Pulmonary artery endothelial cell (primary cell): ENCODE measurements at regions not wholly inside any gene's neighbourhood (a gene's known extent, or its start where the extent isn't known, plus 50 kb on each side); places are given as distances from the start of the nearest gene placed in this dataset.
A peak's percentile ranks its signal among the peaks of the same experiment; 100 is the strongest.
"Not testable (repeated sequence)": the region's sequence is repeated elsewhere in the genome, so short reads cannot be mapped to it uniquely, and the experiment has no call there.

Experiments used
- DNase-seq: peaks from one replicate; pipeline ENCODE4 v3.0.0-alpha.2; 2011; ENCODE audit warnings: low read depth, low spot score

DNA sequence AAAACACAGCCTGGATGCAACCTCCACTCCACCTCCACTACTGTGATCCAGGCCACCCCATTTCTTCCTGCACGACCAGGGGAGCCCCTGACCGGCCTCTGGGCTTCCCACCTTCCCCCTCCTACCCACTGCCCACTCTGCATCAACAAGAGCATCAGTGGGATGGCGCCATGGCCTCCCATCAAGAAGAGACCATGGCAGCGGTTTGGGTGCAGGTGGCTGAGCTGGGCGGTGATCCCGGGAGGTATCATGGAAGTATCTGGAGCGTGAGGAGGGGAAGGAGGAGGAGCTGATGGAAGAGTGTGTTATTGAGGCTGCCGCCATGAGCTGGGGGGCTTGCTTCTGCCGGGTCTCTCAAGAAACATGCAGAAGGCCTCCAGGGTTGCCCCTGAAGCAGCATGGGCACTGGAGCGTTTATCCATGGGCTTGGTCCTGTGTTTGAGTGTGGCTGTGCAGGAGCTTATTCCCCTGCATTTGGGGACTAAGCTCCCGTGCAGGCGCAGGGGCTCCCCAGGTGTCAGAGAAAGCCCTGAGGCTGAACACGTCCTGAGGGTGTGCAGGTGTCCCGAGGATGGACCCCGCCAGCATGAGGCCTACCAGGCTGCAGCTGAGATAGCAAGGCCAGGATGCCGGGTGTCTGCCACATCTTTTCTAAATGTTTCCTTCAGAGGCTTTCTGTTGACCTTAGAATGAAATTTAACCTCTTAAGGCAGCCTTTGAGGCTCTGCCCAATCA, 99.2 kb upstream of the PCBD1 start:
- no peak for DNase-seq

- not testable (repeated sequence) for DNase-seq
Observed at GRCh38 chr10:70990156-70990555, 101.8 kb upstream of the PCBD1 start.

GRCh38 chr10:70990681-70991080, 102.3 kb upstream of the PCBD1 start:
- no peak for DNase-seq

GRCh38 chr10:70991140-70992124, 103.1 kb upstream of the PCBD1 start:
- no peak for DNase-seq

GRCh38 chr10:70992436-70992835, 104.1 kb upstream of the PCBD1 start:
- DNase-seq: no peak

DNA sequence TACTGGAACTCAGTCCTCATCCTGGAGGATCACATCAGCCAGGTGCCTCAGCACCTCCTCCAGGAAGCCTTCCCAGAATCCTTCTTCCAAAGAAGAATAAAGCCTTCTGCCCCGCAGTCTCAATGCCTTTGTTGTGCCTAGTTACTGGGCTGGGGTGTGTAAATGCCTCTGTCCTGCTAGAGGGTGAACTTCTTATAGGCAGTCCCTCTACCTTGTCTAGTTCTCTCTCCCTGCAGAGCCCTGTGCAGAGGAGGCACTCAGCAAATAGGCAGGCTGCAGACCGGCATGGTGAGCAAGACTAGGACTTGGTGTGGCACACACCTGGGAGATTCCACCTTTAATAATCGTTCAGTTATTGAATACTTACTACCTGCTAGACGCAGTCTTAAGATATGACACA, 104.7 kb upstream of the PCBD1 start:
- DNase-seq: no peak

DNA sequence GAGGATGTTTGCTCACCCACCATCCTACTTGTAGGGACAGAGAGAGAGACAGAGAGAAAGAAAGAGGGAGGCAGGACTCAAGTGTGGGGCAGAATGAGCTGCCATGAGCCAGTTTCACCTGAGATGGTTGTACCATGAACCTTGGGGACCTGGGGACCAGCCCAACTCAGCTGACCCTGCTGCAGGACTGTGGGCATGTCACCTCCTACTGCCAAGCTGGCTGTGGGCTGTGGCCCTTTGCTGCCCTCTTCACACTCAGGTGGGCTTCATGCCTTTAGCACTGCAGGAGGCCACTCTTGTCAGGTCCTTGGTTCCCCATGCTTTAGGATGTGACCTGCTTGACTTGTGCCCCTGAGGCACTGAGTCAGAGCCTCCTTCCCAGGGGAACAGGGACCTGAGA, 108.2 kb upstream of the PCBD1 start:
- no peak for DNase-seq

GRCh38 chr10:70997236-70997635, 108.9 kb upstream of the PCBD1 start:
- DNase-seq: no peak

DNA sequence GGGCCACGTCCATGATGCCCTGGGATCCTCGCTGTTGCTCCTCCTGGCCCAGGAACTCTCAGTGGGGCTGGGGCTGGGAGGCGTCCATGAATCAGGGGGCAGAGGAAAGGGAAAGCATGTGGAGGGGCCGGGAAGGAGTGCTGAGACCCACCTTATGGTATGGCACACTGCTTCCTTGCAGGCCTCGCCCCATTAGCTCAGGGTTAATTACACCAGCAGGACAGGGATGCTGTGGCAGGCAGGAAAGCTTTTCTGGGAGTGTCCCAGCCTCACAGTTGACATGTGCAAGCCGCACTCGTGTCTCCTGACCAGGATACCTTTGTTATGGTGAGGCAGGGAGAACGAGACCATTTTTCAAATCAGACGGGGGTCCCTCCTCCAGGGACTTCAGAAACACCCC, 109.7 kb upstream of the PCBD1 start:
- no peak for DNase-seq

- DNase-seq: no peak
Observed at GRCh38 chr10:71001470-71001869, 113.1 kb upstream of the PCBD1 start.

- DNase-seq: no peak
Observed at GRCh38 chr10:71004176-71005075, 116.1 kb upstream of the PCBD1 start.

DNA sequence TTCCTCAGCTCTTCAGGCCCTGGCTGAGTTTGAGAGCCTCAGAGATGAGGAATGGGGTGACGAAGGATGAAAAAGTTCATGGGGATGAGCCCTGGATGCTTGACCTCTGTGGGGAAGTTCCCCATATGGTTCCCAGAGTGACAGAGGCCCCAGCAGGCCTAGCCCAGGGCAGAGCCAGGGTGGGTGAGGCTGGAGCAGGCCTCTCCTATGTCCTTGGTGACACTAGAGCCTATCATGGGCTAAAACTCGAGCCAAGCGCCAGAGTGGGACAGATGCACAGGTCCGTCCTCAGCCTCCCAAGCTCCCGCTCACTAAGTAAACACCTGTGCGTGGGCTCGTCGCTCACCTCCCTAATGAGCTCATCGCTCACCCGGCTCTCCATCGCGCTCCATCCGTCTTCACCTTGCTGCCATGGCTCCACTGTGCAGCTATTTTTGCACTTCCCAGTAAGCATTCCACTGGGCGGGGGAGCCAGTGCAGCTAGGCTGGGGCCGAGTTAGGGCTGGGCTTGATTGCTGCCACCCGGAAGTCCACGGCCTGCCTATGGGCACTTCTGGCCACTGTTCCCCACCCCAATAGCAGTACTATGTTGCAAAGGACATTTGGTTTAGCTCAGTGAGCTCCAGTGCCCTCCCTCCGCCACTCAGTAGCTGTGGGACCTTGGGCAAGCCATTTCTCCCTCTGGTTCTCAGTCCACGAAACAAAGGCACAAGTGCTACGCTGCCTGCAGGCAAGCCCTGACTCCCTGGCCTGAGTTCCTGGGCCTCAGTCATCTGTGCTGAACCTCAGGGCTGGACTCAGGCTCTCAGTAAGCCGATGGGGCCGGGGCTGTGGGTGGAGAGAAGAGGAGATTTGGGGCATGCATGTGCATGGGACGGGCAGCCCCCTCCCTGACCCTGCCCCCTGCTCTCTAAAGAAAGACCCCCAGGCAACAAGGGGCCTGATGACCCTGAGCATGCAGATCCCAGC, 117.3 kb upstream of the PCBD1 start:
- DNase-seq: no peak

GRCh38 chr10:71006506-71006905, 118.1 kb upstream of the PCBD1 start:
- DNase-seq: no peak

DNA sequence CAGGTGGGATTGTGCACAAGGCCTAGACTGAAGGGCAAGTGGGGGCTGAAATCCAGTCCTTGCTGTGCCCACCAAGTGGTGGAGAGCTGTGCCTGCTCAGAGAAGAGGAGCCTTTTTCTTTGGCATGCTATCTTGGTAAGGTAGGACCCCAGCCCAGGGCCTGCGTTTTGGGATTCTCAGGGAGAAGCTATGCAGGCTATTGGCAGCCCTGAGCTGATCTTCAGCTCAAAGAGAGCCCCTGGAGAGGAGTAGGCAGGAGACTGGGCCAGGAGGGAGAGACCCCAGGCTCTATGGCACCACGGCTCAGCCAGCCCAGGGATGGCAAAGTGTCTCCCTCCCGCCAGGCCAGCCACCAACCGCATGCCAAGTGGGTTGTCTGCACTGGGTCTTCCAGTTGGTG, 119.2 kb upstream of the PCBD1 start:
- DNase-seq: no peak

GRCh38 chr10:71008150-71008549, 119.8 kb upstream of the PCBD1 start:
- no peak for DNase-seq

- DNase-seq: no peak
Observed at GRCh38 chr10:71009126-71009525, 120.8 kb upstream of the PCBD1 start.

DNA sequence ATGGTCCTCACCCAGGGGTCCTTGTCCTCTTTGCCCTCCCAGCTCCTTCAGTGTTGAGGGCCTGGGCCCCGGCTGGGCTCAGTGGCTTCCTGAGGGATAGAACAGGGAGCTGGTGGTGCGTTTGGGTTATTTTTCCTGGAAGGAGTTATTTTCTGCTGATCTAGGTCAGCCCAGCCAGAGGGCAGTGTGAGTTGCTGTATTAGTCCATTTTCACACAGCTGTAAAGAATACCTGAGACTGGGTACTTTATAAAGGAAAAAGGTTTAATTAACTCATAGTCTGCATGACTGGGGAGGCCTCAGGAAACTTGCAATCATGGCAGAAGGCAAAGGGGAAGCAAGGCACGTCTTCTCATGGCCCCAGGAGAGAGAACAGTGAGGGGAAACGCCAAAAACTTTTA, 122.4 kb upstream of the PCBD1 start:
- no peak for DNase-seq

DNA sequence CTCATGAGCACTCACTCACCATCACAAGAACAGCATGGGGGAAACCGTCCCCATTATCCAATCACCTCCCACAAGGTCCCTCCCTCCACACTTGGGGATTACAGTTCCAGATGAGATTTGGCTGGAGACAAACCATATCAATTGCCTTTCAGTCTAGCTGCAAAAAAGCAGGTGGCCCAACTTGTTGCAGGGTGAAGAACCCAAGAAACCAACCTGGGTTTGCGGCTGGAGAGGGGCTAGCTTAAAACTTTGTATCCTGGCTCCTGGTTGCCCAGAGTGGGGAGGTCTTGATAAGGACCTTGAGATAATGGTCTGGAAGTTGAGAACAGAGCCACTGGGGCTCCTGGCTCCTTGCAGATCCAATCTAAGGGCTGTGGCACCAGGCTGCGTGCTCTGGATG, 122.8 kb upstream of the PCBD1 start:
- no peak for DNase-seq

DNA sequence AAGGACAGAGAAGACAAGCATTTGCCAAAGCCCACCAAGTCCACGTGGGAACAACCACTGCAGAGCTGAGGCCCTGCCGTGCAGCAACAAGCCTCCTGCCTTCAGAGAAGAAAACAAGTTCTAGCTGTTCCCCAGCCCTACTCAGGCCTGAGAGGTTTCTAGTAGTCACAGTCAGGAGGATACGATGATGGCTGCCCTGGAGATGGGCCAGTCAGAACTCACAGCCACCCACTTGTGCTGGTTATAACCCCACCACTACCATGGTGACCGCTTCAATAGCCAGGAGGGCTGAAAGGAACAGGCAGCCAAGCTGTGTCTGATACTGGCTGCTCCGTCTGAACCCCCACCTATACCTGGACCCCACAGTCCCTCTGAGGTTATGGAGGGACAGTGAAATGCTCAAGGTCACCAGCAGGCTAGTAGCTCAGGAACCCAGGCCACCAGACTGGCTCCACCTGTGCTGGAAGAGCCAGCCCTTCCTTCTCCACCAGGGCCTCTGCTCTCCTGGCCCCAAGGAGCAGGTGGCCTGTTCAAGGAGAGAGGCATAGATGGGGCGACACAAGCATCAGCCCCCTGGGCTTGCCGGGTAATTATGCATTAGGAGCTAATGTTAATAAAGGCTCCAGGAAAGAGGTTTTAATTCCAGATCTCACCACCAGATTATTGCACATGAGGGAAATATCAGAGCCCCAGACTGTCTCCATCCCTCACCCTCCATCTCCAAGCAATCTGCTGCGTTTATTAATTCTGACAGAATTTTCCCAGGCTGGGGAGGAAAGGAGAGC, 125.8 kb upstream of the PCBD1 start:
- DNase-seq: no peak

DNA sequence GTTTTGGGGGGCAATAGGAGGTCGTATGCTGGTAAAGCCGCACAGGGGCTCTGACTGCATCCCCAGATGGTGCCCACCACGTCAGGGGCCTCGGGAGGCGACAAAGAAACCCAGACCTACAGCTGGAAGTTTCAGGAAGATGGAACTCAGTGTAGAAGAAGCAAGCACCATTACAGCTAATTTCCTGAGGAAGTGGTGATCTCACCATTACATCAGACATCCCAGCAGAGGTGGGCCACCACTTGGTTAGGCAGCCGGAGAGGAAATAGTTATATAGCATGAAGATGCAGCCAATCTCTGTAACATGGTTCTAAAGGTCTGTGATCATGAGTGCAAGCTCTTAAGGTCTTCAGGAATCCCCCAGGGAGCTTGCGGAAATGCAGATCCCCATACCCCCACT, 127.3 kb upstream of the PCBD1 start:
- peak; percentile 17 for DNase-seq
